ENCODE measurements at regions not wholly inside any gene's neighbourhood (a gene's known extent, or its start where the extent isn't known, plus 50 kb on each side); places are given as distances from the start of the nearest gene placed in this dataset.

GRCh38 chr1:118258975-118259374 is 73.9 kb upstream of the SPAG17 start:
- no peak overlapping the region for H3K18ac ChIP-seq (ENCODE audit: low read depth, low read length)
- no peak overlapping the region for H3K56ac ChIP-seq (ENCODE audit: extremely low read depth, insufficient read depth, low read length)
- no peaks in the 10 kb centered on the region for H3K79me1 ChIP-seq (ENCODE audit: low read depth in 1 of 2, low read length in 2 of 2)
- H3K36me3 ChIP-seq (ENCODE audit: control insufficient read depth, insufficient read depth, low read length), result no peaks in the 10 kb centered on the region
- no peaks in the 10 kb centered on the region for H3K9me1 ChIP-seq (ENCODE audit: insufficient read depth, low read length)
- BruUV-seq (replicated peaks), result no TSS peak
- H2BK120ac ChIP-seq (ENCODE audit: low read depth, low read length), result no peak overlapping the region
- H3K27ac ChIP-seq (ENCODE audit: insufficient read depth, low read length), result no peak overlapping the region
- CTCF ChIA-PET, result no interaction called here
- POLR2A ChIA-PET (ENCODE audit: unreplicated experiment), result no interaction called here
- no peaks in the 10 kb centered on the region for H3K27me3 ChIP-seq (ENCODE audit: control insufficient read depth, insufficient read depth, low read length)
- intact Hi-C loops (cut with micrococcal nuclease) (no loop called here), dilution Hi-C loops (cut with HindIII; ENCODE audit: low sequenced_read_pairs, unreplicated experiment) (no loop called here), in situ Hi-C loops (cut with MboI; ENCODE audit: low sequenced_read_pairs) (no loop called here)
- H3K4me2 ChIP-seq (ENCODE audit: low read depth, low read length), result no peak overlapping the region
- no peak overlapping the region for H4K91ac ChIP-seq (ENCODE audit: insufficient read depth, low read depth, low read length)
- no peak for DNase-seq
- H3K14ac ChIP-seq (replicated peaks; ENCODE audit: low read depth, low read length), result no peak overlapping the region
- H3K9me3 ChIP-seq (ENCODE audit: control insufficient read depth, insufficient read depth, low read length), result no peaks in the 10 kb centered on the region
- H2BK15ac ChIP-seq (ENCODE audit: low read depth, low read length), result no peak overlapping the region
- H2BK20ac ChIP-seq (ENCODE audit: low read depth, low read length), result no peak overlapping the region
- no peak overlapping the region for H2BK5ac ChIP-seq (ENCODE audit: low read depth, low read length, poor library complexity, severe bottlenecking)
- no peak overlapping the region for H3K4me3 ChIP-seq (ENCODE audit: insufficient read depth, low read depth, low read length)
- H2AFZ ChIP-seq (replicated peaks; ENCODE audit: low read length, poor library complexity), result no peak overlapping the region
- H3K9ac ChIP-seq (ENCODE audit: low read depth, low read length), result no peak overlapping the region
- no peak for TF ChIP-seq RFX5 (IDR thresholded peaks at IDR 0.05; ENCODE audit: low read depth, low read length)
- TF ChIP-seq BHLHE40 (IDR thresholded peaks at IDR 0.05; ENCODE audit: low read depth, low read length), result no peak
- TF ChIP-seq RAD21 (IDR thresholded peaks at IDR 0.05; ENCODE audit: low read length), result no peak
- no peak for TF ChIP-seq RCOR1 (IDR thresholded peaks at IDR 0.05; ENCODE audit: insufficient replicate concordance, low read length)
- TF ChIP-seq MAFK (IDR thresholded peaks at IDR 0.05; ENCODE audit: low read depth, low read length), result no peak
- no peak for TF ChIP-seq CHD1 (IDR thresholded peaks at IDR 0.05; ENCODE audit: low read depth, low read length)
- TF ChIP-seq ELK1 (IDR thresholded peaks at IDR 0.05; ENCODE audit: borderline replicate concordance, low read depth, low read length), result no peak
- TF ChIP-seq CTCF (conservative IDR thresholded peaks at IDR 0.05; ENCODE audit: low read depth, low read length), result no peak
- TF ChIP-seq MXI1 (IDR thresholded peaks at IDR 0.05; ENCODE audit: borderline replicate concordance, low read depth, low read length), result no peak
- no peak for TF ChIP-seq SMC3 (IDR thresholded peaks at IDR 0.05; ENCODE audit: low read depth, low read length)
- TF ChIP-seq POLR2A (IDR thresholded peaks at IDR 0.05; ENCODE audit: low read depth, low read length), result no peak
- TF ChIP-seq MAZ (IDR thresholded peaks at IDR 0.05; ENCODE audit: borderline replicate concordance, low read depth, low read length), result no peak
- no peak for TF ChIP-seq FOS (IDR thresholded peaks at IDR 0.05; ENCODE audit: low read depth, low read length)
- TF ChIP-seq USF2 (IDR thresholded peaks at IDR 0.05; ENCODE audit: low read depth, low read length), result no peak
- no peak for TF ChIP-seq CEBPB (IDR thresholded peaks at IDR 0.05; ENCODE audit: low read depth, low read length)
- TF ChIP-seq NFE2L2 (IDR thresholded peaks at IDR 0.05; ENCODE audit: low read depth, low read length), result no peak
- H4K5ac ChIP-seq (ENCODE audit: low read depth, low read length), result no peak overlapping the region
- ATAC-seq (ENCODE audit: low read depth), result no peak
- H3K4me1 ChIP-seq (ENCODE audit: control insufficient read depth, insufficient read depth, low read length), result no peaks in the 10 kb centered on the region
- no peaks in the 10 kb centered on the region for H4K20me1 ChIP-seq (ENCODE audit: insufficient read depth, low read length)
- no peak overlapping the region for H2AK9ac ChIP-seq (replicated peaks; ENCODE audit: low read depth, low read length, poor library complexity)
- WGBS, 2 experiments (ENCODE audit: extremely low coverage in 2 of 2, insufficient read length in 1 of 2), result 49% methylated on average over 4 of the region's 8 CpGs; no CpG with 5 or more reads in 1 of the 2 experiments
- no peak overlapping the region for H3K4ac ChIP-seq (ENCODE audit: low read depth, low read length)
- no peak overlapping the region for H4K8ac ChIP-seq (ENCODE audit: low read depth in 2 of 2, low read length in 2 of 2)
- no peak overlapping the region for H2AK5ac ChIP-seq (ENCODE audit: low read depth, low read length)
- H3K23ac ChIP-seq (ENCODE audit: low read depth, low read length), result no peak overlapping the region
